IMR-90 (cell line): ENCODE measurements at regions not wholly inside any gene's neighbourhood (a gene's known extent, or its start where the extent isn't known, plus 50 kb on each side); places are given as distances from the start of the nearest gene placed in this dataset.

Experiments
- ATAC-seq: fragments of 200-7000 bp; cut with Tn5 transposase; 2 replicates; pipeline ENCODE4 v1.9.1; 2020; ENCODE audit warnings: low read depth, mild to moderate bottlenecking, moderate library complexity
- BruUV-seq: library from RNA; stranded (reverse); fragments of 400-500 nt; replicated peaks from 2 replicates; lab custom pipeline; 2021; lab: Mats Ljungman, UMichigan
- CTCF ChIA-PET: fragments of 300-600 bp; formaldehyde crosslinking; extraction: SDS; loops from one replicate; lab custom pipeline; 2021; ENCODE audit warnings: antibody characterized with exemption; lab: Yijun Ruan, JAX
- POLR2A ChIA-PET: fragments of 300-600 bp; sonication (Branson Sonifier 250); formaldehyde crosslinking; loops from one replicate; lab custom pipeline; 2022; ENCODE audit warnings: antibody characterized with exemption; ENCODE audit not compliant: unreplicated experiment; lab: Charles Lee
- DNase-seq: peaks from one replicate; pipeline ENCODE4 v3.0.0; 2013
- H2AFZ ChIP-seq: replicated peaks from 2 replicates; pipeline ENCODE3; 2013; ENCODE audit warnings: low read length, mild to moderate bottlenecking; ENCODE audit not compliant: poor library complexity
- H2AK5ac ChIP-seq: 2 replicates; pipeline ENCODE4 v1.6.1; 2013; ENCODE audit warnings: low read depth, low read length, inconsistent platforms
- H2AK9ac ChIP-seq: replicated peaks from 2 replicates; pipeline ENCODE3; 2013; ENCODE audit warnings: mild to moderate bottlenecking, low read depth, low read length, moderate library complexity; ENCODE audit not compliant: poor library complexity
- H2BK120ac ChIP-seq: 2 replicates; pipeline ENCODE4 v1.6.1; 2013; ENCODE audit warnings: low read depth, low read length, inconsistent platforms
- H2BK15ac ChIP-seq: 3 replicates; pipeline ENCODE4 v1.6.1; 2013; ENCODE audit warnings: low read depth, low read length, inconsistent platforms
- H2BK20ac ChIP-seq: 2 replicates; pipeline ENCODE4 v1.6.1; 2013; ENCODE audit warnings: low read depth, mild to moderate bottlenecking, inconsistent platforms, low read length, moderate library complexity
- H2BK5ac ChIP-seq: 2 replicates; pipeline ENCODE4 v1.6.1; 2013; ENCODE audit warnings: mild to moderate bottlenecking, low read depth, low read length, inconsistent platforms; ENCODE audit not compliant: poor library complexity, severe bottlenecking
- H3K14ac ChIP-seq: replicated peaks from 2 replicates; pipeline ENCODE4 v1.6.1; 2013; ENCODE audit warnings: low read depth, low read length, inconsistent platforms
- H3K18ac ChIP-seq: 2 replicates; pipeline ENCODE4 v1.6.1; 2013; ENCODE audit warnings: low read depth, low read length, control low read depth
- H3K23ac ChIP-seq: 2 replicates; pipeline ENCODE4 v1.6.1; 2013; ENCODE audit warnings: low read depth, low read length, inconsistent platforms
- H3K27ac ChIP-seq: 2 replicates; pipeline ENCODE4 v1.5.1; 2013; ENCODE audit warnings: mild to moderate bottlenecking, control low read depth, low read length; ENCODE audit not compliant: insufficient read depth
- H3K27me3 ChIP-seq: 2 replicates; pipeline ENCODE4 v1.6.1; 2013; ENCODE audit warnings: low read length; ENCODE audit not compliant: control insufficient read depth, insufficient read depth
- H3K36me3 ChIP-seq: 2 replicates; pipeline ENCODE4 v1.6.1; 2013; ENCODE audit warnings: low read length, mixed read lengths; ENCODE audit not compliant: control insufficient read depth, insufficient read depth
- H3K4ac ChIP-seq: 2 replicates; pipeline ENCODE4 v1.6.1; 2013; ENCODE audit warnings: low read depth, low read length, inconsistent platforms
- H3K4me1 ChIP-seq: 2 replicates; pipeline ENCODE4 v1.6.1; 2013; ENCODE audit warnings: low read length, mixed read lengths; ENCODE audit not compliant: control insufficient read depth, insufficient read depth
- H3K4me2 ChIP-seq: 2 replicates; pipeline ENCODE4 v1.6.1; 2013; ENCODE audit warnings: low read depth, mild to moderate bottlenecking, control low read depth, low read length, moderate library complexity
- H3K4me3 ChIP-seq: 2 replicates; pipeline ENCODE4 v1.5.1; 2013; ENCODE audit warnings: low read depth, mild to moderate bottlenecking, control low read depth, low read length, moderate library complexity; ENCODE audit not compliant: insufficient read depth
- H3K56ac ChIP-seq: 2 replicates; pipeline ENCODE4 v1.6.1; 2013; ENCODE audit warnings: low read length, inconsistent platforms; ENCODE audit not compliant: insufficient read depth; ENCODE audit errors: extremely low read depth
- H3K79me1 ChIP-seq, 2 experiments: 2 replicates each; pipeline ENCODE4 v1.6.1; 2013; ENCODE audit warnings: low read length in 2 of 2, inconsistent platforms in 1 of 2, low read depth in 1 of 2
- H3K9ac ChIP-seq: 2 replicates; pipeline ENCODE4 v1.6.1; 2013; ENCODE audit warnings: low read depth, low read length, control low read depth
- H3K9me1 ChIP-seq: 2 replicates; pipeline ENCODE4 v1.6.1; 2013; ENCODE audit warnings: low read length, inconsistent platforms; ENCODE audit not compliant: insufficient read depth
- H3K9me3 ChIP-seq: 2 replicates; pipeline ENCODE4 v1.6.1; 2013; ENCODE audit warnings: low read length; ENCODE audit not compliant: control insufficient read depth, insufficient read depth
- H4K20me1 ChIP-seq: 2 replicates; pipeline ENCODE4 v1.6.1; 2013; ENCODE audit warnings: low read length, inconsistent platforms; ENCODE audit not compliant: insufficient read depth
- H4K5ac ChIP-seq: 2 replicates; pipeline ENCODE4 v1.6.1; 2013; ENCODE audit warnings: mild to moderate bottlenecking, low read depth, low read length, control low read depth
- H4K8ac ChIP-seq, 2 experiments: 2 replicates each; pipeline ENCODE4 v1.6.1; 2013; ENCODE audit warnings: low read depth in 2 of 2, low read length in 2 of 2, control low read depth in 1 of 2, inconsistent platforms in 1 of 2
- H4K91ac ChIP-seq: 2 replicates; pipeline ENCODE4 v1.6.1; 2013; ENCODE audit warnings: low read depth, low read length, inconsistent platforms; ENCODE audit not compliant: insufficient read depth
- NFE2L2 ChIP-seq: fragments of 150-350 bp; IDR thresholded peaks from 2 replicates; pipeline ENCODE4 v1.6.1; 2016; ENCODE audit warnings: low read depth, mild to moderate bottlenecking, low read length
- RAD21 ChIP-seq: IDR thresholded peaks from 2 replicates; pipeline ENCODE4 v1.6.1; 2012; ENCODE audit warnings: low read length, improper control_type of control experiment
- RFX5 ChIP-seq: IDR thresholded peaks from 2 replicates; pipeline ENCODE4 v1.8.0; 2012; ENCODE audit warnings: low read depth, mild to moderate bottlenecking, low read length, moderate library complexity
- WGBS, 2 experiments: methylation state at CpG; one replicate each; pipeline versions ENCODE4 v1.1.5 to v1.1.7; 2013; ENCODE audit warnings: missing lambda C conversion rate in 2 of 2; ENCODE audit not compliant: insufficient read length in 1 of 2; ENCODE audit errors: extremely low coverage in 2 of 2; 5-methylcytosine and 5-hydroxymethylcytosine counted together
- dilution Hi-C: fragments of 300-500 bp; cut with HindIII; formaldehyde crosslinking; loops from one replicate; pipeline ENCODE4 v1.14.3; 2018; ENCODE audit warnings: low sequenced_read_pairs; ENCODE audit not compliant: unreplicated experiment
- in situ Hi-C: fragments of 300-500 bp; cut with MboI; formaldehyde crosslinking; loops from 3 replicates; pipeline ENCODE4 v1.14.3; 2019; ENCODE audit warnings: low sequenced_read_pairs, inconsistent platforms, mixed read lengths
- intact Hi-C: fragments of 100-400 bp; cut with micrococcal nuclease; formaldehyde crosslinking; loops from 2 replicates; pipeline ENCODE4 v1.10.0; 2022
- TF ChIP-seq, protein P1 (sequence below): fragments of 150-350 bp; IDR thresholded peaks from 2 replicates; pipeline ENCODE4 v1.6.1; 2017; ENCODE audit warnings: mild to moderate bottlenecking, antibody characterized with exemption, low read length, low read depth

- Histone ChIP-seq H3K4me2 (no peak overlapping the region), H3K9me3 (peaks cover 2% of the 10 kb centered on the region; the same call in 1 of the 2 replicates), H3K36me3 (no peaks in the 10 kb centered on the region), H3K23ac (no peak overlapping the region), H3K27ac (no peak overlapping the region), H4K8ac (no peak overlapping the region), H2AFZ (no peak overlapping the region), H2BK5ac (no peak overlapping the region), H3K9ac (no peak overlapping the region), H3K56ac (no peak overlapping the region), H2AK5ac (no peak overlapping the region), H3K4me3 (no peak overlapping the region), H3K18ac (no peak overlapping the region), H3K27me3 (no peaks in the 10 kb centered on the region), H3K9me1 (no peaks in the 10 kb centered on the region), H3K4ac (no peak overlapping the region), H4K20me1 (no peaks in the 10 kb centered on the region), H4K5ac (no peak overlapping the region), H2BK15ac (no peak overlapping the region), H4K91ac (no peak overlapping the region), H3K14ac (no peak overlapping the region), H2BK120ac (no peak overlapping the region), H2BK20ac (no peak overlapping the region), H3K4me1 (no peaks in the 10 kb centered on the region), H2AK9ac (no peak overlapping the region), H3K79me1 (no peaks in the 10 kb centered on the region)
- ChIA-PET CTCF (interaction anchor here (0.6 kb wide), 2 partner anchors 23 to 29 kb away, joined by 3 to 4 read pairs; no protein-coding TSS in a partner anchor), POLR2A (no interaction called here)
- WGBS, 2 experiments, result no CpG with 5 or more reads among the region's 2 CpGs
- DNase-seq, result no peak
- dilution Hi-C loops (no loop called here), in situ Hi-C loops (no loop called here), intact Hi-C loops (no loop called here)
- no peak for ATAC-seq
- TF ChIP-seq NFE2L2, result no peak
- no peak for TF ChIP-seq RFX5
- TF ChIP-seq RAD21, result no peak
- TF ChIP-seq, protein P1, sequence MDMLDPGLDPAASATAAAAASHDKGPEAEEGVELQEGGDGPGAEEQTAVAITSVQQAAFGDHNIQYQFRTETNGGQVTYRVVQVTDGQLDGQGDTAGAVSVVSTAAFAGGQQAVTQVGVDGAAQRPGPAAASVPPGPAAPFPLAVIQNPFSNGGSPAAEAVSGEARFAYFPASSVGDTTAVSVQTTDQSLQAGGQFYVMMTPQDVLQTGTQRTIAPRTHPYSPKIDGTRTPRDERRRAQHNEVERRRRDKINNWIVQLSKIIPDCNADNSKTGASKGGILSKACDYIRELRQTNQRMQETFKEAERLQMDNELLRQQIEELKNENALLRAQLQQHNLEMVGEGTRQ, result no peak
- no TSS peak for BruUV-seq
Measured at GRCh38 chr3:22495241-22495640, 707.9 kb upstream of the UBE2E2 start.
